Fibroblast of the aortic adventitia (primary cell): ENCODE measurements at regions not wholly inside any gene's neighbourhood (a gene's known extent, or its start where the extent isn't known, plus 50 kb on each side); places are given as distances from the start of the nearest gene placed in this dataset.

Source experiments
- DNase-seq: peaks from one replicate; pipeline ENCODE4 v3.0.0-alpha.2; 2010; ENCODE audit warnings: low read depth
- H3K4me3 ChIP-seq: 2 replicates; pipeline ENCODE4 v1.5.1; 2011; ENCODE audit warnings: low read depth, mild to moderate bottlenecking, control low read depth, low read length, moderate library complexity
- CTCF ChIP-seq: IDR thresholded peaks from 2 replicates; pipeline ENCODE4 v1.5.1; 2011; ENCODE audit warnings: mild to moderate bottlenecking, low read length, control low read depth, inconsistent platforms; ENCODE audit not compliant: insufficient read depth

DNA sequence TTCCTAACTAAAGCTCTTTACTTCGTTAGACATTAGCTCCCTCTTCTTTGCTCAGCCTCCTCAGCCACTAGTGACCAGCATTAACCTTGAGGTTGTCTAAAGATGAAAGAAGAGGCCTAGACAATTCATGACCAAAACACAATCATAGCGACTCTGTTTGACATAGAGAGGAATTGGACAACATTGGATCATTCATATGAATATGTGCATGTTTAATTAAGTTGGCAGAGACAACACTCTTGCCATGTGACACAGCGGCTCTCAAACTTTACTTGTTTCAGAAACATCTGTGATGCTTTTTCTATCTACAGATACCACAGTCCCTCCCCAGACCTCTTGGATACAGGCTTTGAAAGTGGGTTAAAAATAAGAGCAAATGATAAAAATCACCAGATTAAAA is 81.7 kb downstream of the LINC00237 start:
- no peak overlapping the region for H3K4me3 ChIP-seq
- DNase-seq, result no peak
- no peak for TF ChIP-seq CTCF

GRCh38 chr20:21022925-21023324 is 83.2 kb downstream of the LINC00237 start:
- TF ChIP-seq CTCF, result no peak
- no peak overlapping the region for H3K4me3 ChIP-seq
- DNase-seq, result no peak

- no peak for DNase-seq
- no peak overlapping the region for H3K4me3 ChIP-seq
- no peak for TF ChIP-seq CTCF
These were observed 84.7 kb downstream of the LINC00237 start for GRCh38 chr20:21021472-21021790.

DNA sequence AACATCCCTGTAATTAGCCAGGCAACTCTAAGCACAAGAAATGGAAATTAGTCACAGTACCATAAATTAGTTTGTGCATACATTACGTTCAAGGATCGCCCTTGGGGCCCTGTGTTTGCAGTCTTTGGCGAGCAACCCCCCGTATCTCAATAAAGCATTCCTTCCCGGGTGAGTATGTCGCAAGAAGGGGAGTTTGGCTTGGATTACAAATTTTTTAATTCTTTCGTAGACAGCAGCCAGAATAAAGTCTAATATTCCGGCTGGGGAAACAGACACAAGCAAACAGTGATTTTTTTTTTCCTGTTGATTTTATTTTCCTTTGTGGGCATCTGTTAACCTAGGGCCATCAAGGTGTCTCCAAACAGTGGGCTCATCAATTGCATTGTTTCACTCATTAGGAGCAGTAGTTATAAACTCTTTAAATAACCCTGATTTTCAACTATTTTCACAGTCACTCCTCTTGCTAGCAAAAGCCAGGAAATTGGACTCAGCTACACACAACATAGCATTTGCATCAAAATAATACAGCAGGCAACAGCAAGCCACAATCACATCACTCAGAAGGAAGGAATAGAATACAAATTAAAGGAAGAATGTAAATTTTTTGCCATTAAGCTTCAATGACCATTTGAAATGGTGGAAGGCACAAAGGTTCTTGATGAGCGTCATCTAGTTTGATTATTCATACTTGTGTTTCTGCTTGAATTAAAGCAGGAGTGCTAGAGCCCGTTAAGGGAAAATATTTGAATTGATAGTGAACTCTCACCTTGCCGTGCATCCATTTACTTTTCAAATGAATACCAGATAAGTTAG is 85.3 kb downstream of the LINC00237 start:
- peak; percentile 19 for DNase-seq
- no peak overlapping the region for H3K4me3 ChIP-seq
- TF ChIP-seq CTCF, result no peak

DNA sequence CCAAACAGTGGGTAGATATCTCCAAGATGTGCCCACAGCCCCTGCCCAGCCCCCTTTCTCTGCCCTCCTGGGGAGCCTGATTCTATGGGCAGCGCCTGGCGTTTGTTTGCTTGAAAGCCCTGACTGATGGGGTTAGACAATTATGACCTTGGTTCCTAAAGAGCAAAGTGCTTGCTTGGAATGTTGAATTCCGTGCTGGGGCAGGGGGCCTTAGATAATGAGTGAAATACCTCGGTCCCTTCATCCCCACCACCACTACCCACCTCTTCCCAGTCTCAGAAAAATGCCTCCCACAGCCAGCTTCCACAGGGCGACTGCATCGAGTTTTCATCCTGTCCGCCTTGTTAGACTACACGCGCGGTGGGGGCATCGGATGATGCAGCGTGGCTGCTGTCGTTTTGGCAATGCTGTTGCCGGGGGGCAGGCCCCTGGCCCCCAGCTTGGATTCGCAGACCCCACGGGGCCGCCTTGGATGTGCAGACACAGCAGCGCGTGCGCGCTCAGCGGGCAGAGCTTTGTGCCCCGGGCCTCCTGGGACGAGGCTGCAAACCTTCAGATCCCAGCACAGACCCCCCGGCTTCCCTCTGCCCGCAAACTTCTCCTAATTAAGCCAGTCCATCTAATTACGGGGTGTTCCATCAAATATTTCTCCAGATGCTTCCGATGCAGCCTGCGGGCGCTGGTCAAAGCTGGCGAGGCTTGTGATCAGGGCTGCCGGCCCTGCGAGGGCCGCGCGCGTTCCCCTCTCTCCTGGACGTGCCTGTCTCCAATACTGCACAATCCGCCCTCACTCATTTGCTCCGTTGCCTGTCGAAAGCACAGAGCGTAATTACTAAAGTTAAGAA is 86.1 kb downstream of the LINC00237 start:
- no peak for TF ChIP-seq CTCF
- H3K4me3 ChIP-seq, result no peak overlapping the region
- no peak for DNase-seq

GRCh38 chr20:21019468-21019813 is 86.7 kb downstream of the LINC00237 start:
- H3K4me3 ChIP-seq, result no peak overlapping the region
- TF ChIP-seq CTCF, result no peak
- DNase-seq, result no peak

GRCh38 chr20:21018576-21018975 is 87.6 kb downstream of the LINC00237 start:
- H3K4me3 ChIP-seq, result no peak overlapping the region
- DNase-seq, result no peak
- no peak for TF ChIP-seq CTCF
